DOHH2 (cell line): ENCODE measurements at regions not wholly inside any gene's neighbourhood (a gene's known extent, or its start where the extent isn't known, plus 50 kb on each side); places are given as distances from the start of the nearest gene placed in this dataset.
A peak's percentile ranks its signal among the peaks of the same experiment; 100 is the strongest.
"Not testable (repeated sequence)": the region's sequence is repeated elsewhere in the genome, so short reads cannot be mapped to it uniquely, and the experiment has no call there.

Experiments used
- H3F3A ChIP-seq: fragments of 200-600 bp; sonication (generic), shearing (Covaris generic); 2 replicates; pipeline ENCODE4 v1.6.0; 2016; ENCODE audit warnings: antibody characterized with exemption, mild to moderate bottlenecking; ENCODE audit not compliant: control insufficient read depth, insufficient read depth
- H3K27ac ChIP-seq: fragments of 200-600 bp; sonication (generic); 2 replicates; pipeline ENCODE4 v1.5.1; 2014; ENCODE audit warnings: low read depth, mild to moderate bottlenecking, low read length, moderate library complexity
- H3K27me3 ChIP-seq: fragments of 200-600 bp; sonication (generic); 2 replicates; pipeline ENCODE4 v1.6.1; 2014; ENCODE audit warnings: mild to moderate bottlenecking, low read length, mixed read lengths; ENCODE audit not compliant: control insufficient read depth
- H3K36me3 ChIP-seq: fragments of 200-600 bp; sonication (generic); 2 replicates; pipeline ENCODE4 v1.6.1; 2014; ENCODE audit warnings: mild to moderate bottlenecking, low read length, moderate library complexity, mixed read lengths; ENCODE audit not compliant: control insufficient read depth
- H3K4me1 ChIP-seq: fragments of 200-600 bp; sonication (generic); 2 replicates; pipeline ENCODE4 v1.6.1; 2014; ENCODE audit warnings: mild to moderate bottlenecking, low read length, mixed read lengths; ENCODE audit not compliant: control insufficient read depth
- H3K4me2 ChIP-seq: fragments of 200-600 bp; sonication (generic); 2 replicates; pipeline ENCODE4 v1.6.0; 2014; ENCODE audit warnings: mild to moderate bottlenecking, low read length, moderate library complexity
- H3K4me3 ChIP-seq: fragments of 200-600 bp; sonication (generic); 2 replicates; pipeline ENCODE4 v1.5.1; 2014; ENCODE audit warnings: mild to moderate bottlenecking, low read length, mixed read lengths
- H3K79me2 ChIP-seq: fragments of 200-600 bp; sonication (generic); 2 replicates; pipeline ENCODE4 v1.6.1; 2014; ENCODE audit warnings: mild to moderate bottlenecking, low read length, mixed read lengths; ENCODE audit not compliant: control insufficient read depth
- H3K9me2 ChIP-seq: fragments of 200-600 bp; sonication (generic); replicated peaks from 2 replicates; pipeline ENCODE4 v1.6.1; 2014; ENCODE audit warnings: mild to moderate bottlenecking, low read length, mixed read lengths; ENCODE audit not compliant: control insufficient read depth
- H3K9me3 ChIP-seq: fragments of 200-600 bp; sonication (generic); 2 replicates; pipeline ENCODE4 v1.6.1; 2014; ENCODE audit warnings: antibody characterized with exemption, low read length, mixed read lengths; ENCODE audit not compliant: control insufficient read depth, insufficient read depth
- H4K20me1 ChIP-seq: fragments of 200-600 bp; sonication (generic); 2 replicates; pipeline ENCODE4 v1.6.0; 2014; ENCODE audit warnings: low read depth, mild to moderate bottlenecking, antibody characterized with exemption, low read length, moderate library complexity; ENCODE audit not compliant: control insufficient read depth, insufficient read depth
- CTCF ChIP-seq: fragments of 200-600 bp; sonication (generic); IDR thresholded peaks from one replicate; pipeline ENCODE4 v1.5.1; 2014; ENCODE audit warnings: antibody characterized with exemption, mild to moderate bottlenecking, low read depth, low read length; ENCODE audit not compliant: poor library complexity, severe bottlenecking
- EZH2phosphoT487 ChIP-seq: fragments of 200-600 bp; sonication (generic); IDR thresholded peaks from 2 replicates; pipeline ENCODE4 v1.6.1; 2017; ENCODE audit warnings: borderline replicate concordance, mild to moderate bottlenecking, antibody characterized with exemption, low read length, moderate library complexity, mixed read lengths

- H3K4me2 ChIP-seq, H3K4me3 ChIP-seq, H4K20me1 ChIP-seq, H3K9me3 ChIP-seq, H3K4me1 ChIP-seq, H3K36me3 ChIP-seq, H3F3A ChIP-seq, H3K27ac ChIP-seq, H3K79me2 ChIP-seq, H3K9me2 ChIP-seq: not testable (repeated sequence)
- peaks cover 19% of the 10 kb centered on the region for H3K27me3 ChIP-seq
Measured at GRCh38 chr2:91477291-91477690, 2785.8 kb downstream of the RPIA start.

- Histone ChIP-seq H3K4me2 (peak overlapping the region; percentile 32), H3K27ac (no peak overlapping the region), H3F3A (0 out of 2 replicates have a peak, but pooled peaks cover 4% of the 10 kb centered on the region), H3K9me3 (no peaks in the 10 kb centered on the region), H3K79me2 (no peaks in the 10 kb centered on the region), H3K27me3 (peaks cover 19% of the 10 kb centered on the region), H4K20me1 (no peaks in the 10 kb centered on the region), H3K4me3 (peak overlapping the region; percentile 39; the same call in 1 of the 2 replicates), H3K4me1 (peaks cover 6% of the 10 kb centered on the region; the same call in 1 of the 2 replicates), H3K36me3 (no peaks in the 10 kb centered on the region), H3K9me2 (no peaks in the 10 kb centered on the region)
- TF ChIP-seq EZH2phosphoT487 (peak; percentile 100), CTCF (no peak)
Measured at GRCh38 chr2:91477731-91478672, 2786.5 kb downstream of the RPIA start.

GRCh38 chr2:91478851-91479718 is 2787.6 kb downstream of the RPIA start:
- peak overlapping the region; percentile 42 for H3K4me3 ChIP-seq

GRCh38 chr2:91485226-91485625 is 2793.8 kb downstream of the RPIA start:
- H3K9me3 ChIP-seq, H3K79me2 ChIP-seq, H3K36me3 ChIP-seq, H3K4me3 ChIP-seq, H4K20me1 ChIP-seq, H3K27ac ChIP-seq, H3F3A ChIP-seq, H3K4me1 ChIP-seq, H3K9me2 ChIP-seq, H3K27me3 ChIP-seq, H3K4me2 ChIP-seq: not testable (repeated sequence)

More at GRCh38 chr2:91478851-91479718, 2787.6 kb downstream of the RPIA start:
- not testable (repeated sequence) for H4K20me1 ChIP-seq, H3K36me3 ChIP-seq, H3K4me1 ChIP-seq, H3K9me2 ChIP-seq, H3K79me2 ChIP-seq, H3K27ac ChIP-seq, H3K9me3 ChIP-seq, H3F3A ChIP-seq
- peak overlapping the region; percentile 62 for H3K4me2 ChIP-seq
- H3K27me3 ChIP-seq: peaks cover 19% of the 10 kb centered on the region

- not testable (repeated sequence) for H3K4me3 ChIP-seq, H3K36me3 ChIP-seq, H3K27me3 ChIP-seq, H3K4me2 ChIP-seq, H3F3A ChIP-seq, H3K27ac ChIP-seq, H4K20me1 ChIP-seq, H3K79me2 ChIP-seq, H3K9me3 ChIP-seq, H3K4me1 ChIP-seq, H3K9me2 ChIP-seq
Measured at GRCh38 chr2:91497129-91498064, 2805.9 kb downstream of the RPIA start.

GRCh38 chr2:91498065-91498449 is 2806.6 kb downstream of the RPIA start:
- H3K4me2 ChIP-seq, H3K27ac ChIP-seq, H3K9me2 ChIP-seq, H3K36me3 ChIP-seq, H3K4me3 ChIP-seq, H3F3A ChIP-seq, H3K4me1 ChIP-seq, H3K9me3 ChIP-seq, H4K20me1 ChIP-seq, H3K79me2 ChIP-seq, H3K27me3 ChIP-seq: not testable (repeated sequence)
